Stimulated activated memory B cell treated with anti-CD40 and anti-IgM and Interleukin-4, amounts not matched to agents 10 μg/mL and 1 μg/mL and 100 μg/mL, for 72 hours (primary cell): ENCODE measurements at regions not wholly inside any gene's neighbourhood (a gene's known extent, or its start where the extent isn't known, plus 50 kb on each side); places are given as distances from the start of the nearest gene placed in this dataset.

Experiments
- ATAC-seq: fragments of 150-1000 bp; cut with Tn5 transposase; 2 replicates; pipeline ENCODE4 v1.10.0; 2021
- H3K27ac Mint-ChIP-seq: one replicate; pipeline ENCODE4 v1.8.0; 2022; ENCODE audit warnings: mild to moderate bottlenecking, mixed read lengths
- H3K27me3 Mint-ChIP-seq: one replicate; pipeline ENCODE4 v1.8.0; 2022; ENCODE audit warnings: mixed read lengths
- H3K36me3 Mint-ChIP-seq: one replicate; pipeline ENCODE4 v1.8.0; 2022; ENCODE audit warnings: mixed read lengths
- H3K4me1 Mint-ChIP-seq: one replicate; pipeline ENCODE4 v1.8.0; 2022; ENCODE audit warnings: mixed read lengths
- H3K4me3 Mint-ChIP-seq: one replicate; pipeline ENCODE4 v1.8.0; 2022; ENCODE audit warnings: mild to moderate bottlenecking, moderate library complexity, mixed read lengths
- H3K9me3 Mint-ChIP-seq: one replicate; pipeline ENCODE4 v1.8.0; 2022; ENCODE audit warnings: mixed read lengths

GRCh38 chr4:89617317-89617716, 219.6 kb downstream of the SNCA start:
- H3K27me3 Mint-ChIP-seq, result no peaks in the 10 kb centered on the region
- H3K4me3 Mint-ChIP-seq, result no peak overlapping the region
- peaks cover 4% of the 10 kb centered on the region for H3K9me3 Mint-ChIP-seq
- no peaks in the 10 kb centered on the region for H3K4me1 Mint-ChIP-seq
- no peaks in the 10 kb centered on the region for H3K36me3 Mint-ChIP-seq
- H3K27ac Mint-ChIP-seq, result no peak overlapping the region
- no peak for ATAC-seq

- Mint-ChIP-seq H3K27me3 (no peaks in the 10 kb centered on the region), H3K36me3 (no peaks in the 10 kb centered on the region), H3K9me3 (peaks cover 4% of the 10 kb centered on the region), H3K4me3 (no peak overlapping the region), H3K4me1 (no peaks in the 10 kb centered on the region), H3K27ac (no peak overlapping the region)
- no peak for ATAC-seq
These were observed 220.6 kb downstream of the SNCA start for GRCh38 chr4:89616382-89616781.

DNA sequence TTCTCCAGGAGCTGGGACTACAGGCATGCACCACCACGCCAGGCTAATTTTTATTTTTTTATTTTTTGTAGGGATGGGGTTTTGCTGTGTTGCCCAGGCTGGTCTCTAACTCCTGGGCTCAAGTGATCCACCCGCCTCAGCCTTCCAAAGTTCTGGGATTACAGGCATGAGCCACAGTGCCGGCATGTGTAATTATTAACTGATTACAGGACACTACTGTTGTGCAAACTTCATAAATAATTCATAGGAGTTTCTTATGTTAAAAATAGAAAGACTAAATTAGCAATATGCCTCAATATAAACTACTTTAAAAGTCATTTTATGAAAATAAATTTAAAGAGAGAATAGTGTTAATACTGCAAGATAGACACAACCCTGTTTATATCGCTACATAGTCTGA, 221.9 kb downstream of the SNCA start:
- Mint-ChIP-seq H3K36me3 (no peaks in the 10 kb centered on the region), H3K4me3 (no peak overlapping the region), H3K4me1 (no peaks in the 10 kb centered on the region), H3K9me3 (peaks cover 4% of the 10 kb centered on the region), H3K27ac (no peak overlapping the region), H3K27me3 (no peaks in the 10 kb centered on the region)
- ATAC-seq, result no peak

- no peak for ATAC-seq
- H3K4me3 Mint-ChIP-seq, result no peak overlapping the region
- peaks cover 4% of the 10 kb centered on the region for H3K9me3 Mint-ChIP-seq
- no peaks in the 10 kb centered on the region for H3K36me3 Mint-ChIP-seq
- no peak overlapping the region for H3K27ac Mint-ChIP-seq
- H3K27me3 Mint-ChIP-seq, result no peaks in the 10 kb centered on the region
- H3K4me1 Mint-ChIP-seq, result no peaks in the 10 kb centered on the region
These were observed 222.8 kb downstream of the SNCA start for GRCh38 chr4:89614155-89614554.

- Mint-ChIP-seq H3K36me3 (no peaks in the 10 kb centered on the region), H3K4me1 (no peaks in the 10 kb centered on the region), H3K4me3 (no peak overlapping the region), H3K27me3 (no peaks in the 10 kb centered on the region), H3K27ac (no peak overlapping the region), H3K9me3 (peaks cover 4% of the 10 kb centered on the region)
- ATAC-seq, result no peak
These were observed 226.7 kb downstream of the SNCA start for GRCh38 chr4:89610236-89610635.

DNA sequence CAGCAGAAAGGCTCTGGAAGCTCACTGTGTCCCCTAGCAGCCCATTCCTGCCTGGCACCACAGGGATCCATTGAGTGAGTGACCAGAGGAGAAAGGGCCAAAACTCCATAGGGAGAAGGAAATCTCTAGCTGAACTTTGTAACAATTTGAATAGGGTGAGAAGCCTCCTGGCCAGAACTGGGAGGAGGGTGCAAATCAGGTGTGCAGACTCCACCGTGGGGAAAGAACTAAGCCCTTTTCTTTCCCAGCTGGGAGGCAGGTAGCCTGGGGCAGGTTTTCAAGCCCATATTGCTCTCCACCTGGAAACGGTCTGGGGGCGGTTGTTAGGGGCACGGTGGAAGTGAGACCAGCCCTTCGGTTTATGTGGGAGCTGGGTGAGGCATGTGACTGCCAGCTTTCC, 227.2 kb downstream of the SNCA start:
- no peaks in the 10 kb centered on the region for H3K4me1 Mint-ChIP-seq
- H3K9me3 Mint-ChIP-seq, result peaks cover 4% of the 10 kb centered on the region
- H3K4me3 Mint-ChIP-seq, result no peak overlapping the region
- no peak for ATAC-seq
- no peak overlapping the region for H3K27ac Mint-ChIP-seq
- no peaks in the 10 kb centered on the region for H3K27me3 Mint-ChIP-seq
- H3K36me3 Mint-ChIP-seq, result no peaks in the 10 kb centered on the region

DNA sequence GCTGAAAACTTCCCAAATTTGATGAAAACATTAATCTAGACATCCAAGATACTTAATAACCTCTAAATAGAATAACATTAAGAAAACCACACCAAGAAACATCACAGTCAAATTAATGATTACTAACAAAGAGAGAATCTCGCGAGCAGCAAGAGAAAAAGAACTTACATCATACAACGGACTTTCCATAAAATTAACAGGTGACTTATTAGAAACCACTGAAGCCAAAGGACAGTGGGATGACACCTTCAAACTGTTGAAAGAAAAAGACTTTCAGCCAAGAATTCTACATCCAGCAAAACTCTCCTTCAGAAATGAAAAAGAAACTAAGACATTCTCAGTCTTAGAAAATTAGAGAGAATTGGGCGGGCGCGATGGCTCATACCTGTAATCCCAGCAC, 232.0 kb downstream of the SNCA start:
- H3K4me1 Mint-ChIP-seq, result no peaks in the 10 kb centered on the region
- H3K9me3 Mint-ChIP-seq, result no peaks in the 10 kb centered on the region
- H3K27me3 Mint-ChIP-seq, result no peaks in the 10 kb centered on the region
- H3K36me3 Mint-ChIP-seq, result no peaks in the 10 kb centered on the region
- no peak overlapping the region for H3K4me3 Mint-ChIP-seq
- no peak overlapping the region for H3K27ac Mint-ChIP-seq
- ATAC-seq, result no peak

DNA sequence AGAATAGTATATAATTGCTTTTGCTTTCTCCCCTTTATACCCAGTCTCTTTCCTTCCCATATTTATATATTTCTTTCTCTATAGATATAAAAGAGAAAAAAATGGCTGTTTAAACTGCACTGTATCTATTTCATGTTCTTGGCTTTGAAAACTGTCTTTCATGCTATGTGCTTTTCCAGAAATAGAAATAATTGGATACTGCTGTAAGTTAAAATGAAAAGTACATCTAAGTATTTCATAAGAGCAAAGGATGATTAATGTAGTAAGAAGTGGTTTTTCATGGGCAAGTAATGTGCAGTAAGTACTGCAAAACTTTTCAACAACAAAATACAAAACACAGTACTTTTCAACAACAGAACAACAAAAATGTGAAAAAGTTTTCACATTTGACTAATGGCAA, 237.9 kb downstream of the SNCA start:
- H3K27ac Mint-ChIP-seq, result no peak overlapping the region
- no peak for ATAC-seq
- H3K9me3 Mint-ChIP-seq, result no peaks in the 10 kb centered on the region
- no peaks in the 10 kb centered on the region for H3K36me3 Mint-ChIP-seq
- no peak overlapping the region for H3K4me3 Mint-ChIP-seq
- H3K4me1 Mint-ChIP-seq, result no peaks in the 10 kb centered on the region
- no peaks in the 10 kb centered on the region for H3K27me3 Mint-ChIP-seq

GRCh38 chr4:89598602-89599001, 238.4 kb downstream of the SNCA start:
- Mint-ChIP-seq H3K36me3 (no peaks in the 10 kb centered on the region), H3K4me1 (no peaks in the 10 kb centered on the region), H3K27ac (no peak overlapping the region), H3K9me3 (no peaks in the 10 kb centered on the region), H3K4me3 (no peak overlapping the region), H3K27me3 (no peaks in the 10 kb centered on the region)
- no peak for ATAC-seq

DNA sequence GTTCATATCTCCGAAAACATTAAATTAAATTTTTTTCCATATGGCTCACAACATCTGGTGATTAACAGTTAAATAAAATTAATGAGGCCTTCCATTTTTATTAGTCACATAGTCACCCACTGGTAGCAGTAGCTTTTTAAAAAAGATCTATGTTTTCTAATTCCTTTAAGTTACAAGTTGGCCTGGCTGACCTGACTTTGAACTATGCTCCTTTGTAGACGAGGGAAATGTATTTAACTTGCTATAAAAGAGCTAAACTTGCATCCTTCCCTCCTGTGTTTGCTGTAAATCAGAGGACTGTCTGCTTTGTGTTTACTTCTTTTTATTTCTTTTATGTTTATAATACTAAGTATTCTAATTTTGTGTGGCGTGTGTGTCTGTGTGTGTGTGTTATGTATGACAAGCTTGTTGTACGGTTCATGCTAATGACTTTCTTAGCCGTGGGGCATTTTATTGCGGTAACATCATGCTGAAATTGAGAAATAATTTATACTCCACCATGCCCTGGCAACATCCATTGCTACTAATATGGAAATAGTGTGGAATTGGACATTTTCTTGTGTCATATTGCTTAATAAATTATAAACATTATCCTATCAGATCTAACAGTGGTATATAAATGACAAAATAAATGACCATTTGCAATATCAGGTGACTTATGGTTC, 241.7 kb downstream of the SNCA start:
- Mint-ChIP-seq H3K4me1 (no peaks in the 10 kb centered on the region), H3K4me3 (no peak overlapping the region), H3K9me3 (peaks cover 3% of the 10 kb centered on the region), H3K36me3 (no peaks in the 10 kb centered on the region), H3K27me3 (no peaks in the 10 kb centered on the region), H3K27ac (no peak overlapping the region)
- ATAC-seq, result no peak

DNA sequence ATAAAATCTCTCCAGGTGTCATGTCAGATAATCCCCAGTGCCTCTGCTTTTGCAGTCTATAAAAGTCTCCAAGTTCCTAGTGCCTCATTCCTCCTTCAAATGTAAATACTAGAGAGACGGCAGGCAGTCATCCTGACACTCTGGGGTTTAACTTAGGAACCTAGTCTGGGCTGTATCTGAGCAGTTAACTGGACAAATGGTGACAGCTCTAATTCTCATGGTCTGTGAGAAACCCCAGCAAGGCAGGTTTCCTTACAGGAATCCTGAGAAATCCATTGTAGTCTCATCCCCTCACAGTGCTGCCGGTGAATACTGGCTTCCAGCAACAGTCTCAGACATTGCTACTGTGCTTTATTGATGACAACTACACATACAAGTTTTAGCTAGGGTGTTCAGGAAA, 246.8 kb downstream of the SNCA start:
- H3K4me1 Mint-ChIP-seq, result no peaks in the 10 kb centered on the region
- H3K27ac Mint-ChIP-seq, result no peak overlapping the region
- no peaks in the 10 kb centered on the region for H3K27me3 Mint-ChIP-seq
- peaks cover 3% of the 10 kb centered on the region for H3K9me3 Mint-ChIP-seq
- ATAC-seq, result no peak
- H3K4me3 Mint-ChIP-seq, result no peak overlapping the region
- H3K36me3 Mint-ChIP-seq, result no peaks in the 10 kb centered on the region

GRCh38 chr4:89588421-89588820, 248.5 kb downstream of the SNCA start:
- Mint-ChIP-seq H3K36me3 (no peaks in the 10 kb centered on the region), H3K27me3 (no peaks in the 10 kb centered on the region), H3K4me1 (no peaks in the 10 kb centered on the region), H3K4me3 (no peak overlapping the region), H3K27ac (no peak overlapping the region), H3K9me3 (peaks cover 3% of the 10 kb centered on the region)
- ATAC-seq, result no peak

DNA sequence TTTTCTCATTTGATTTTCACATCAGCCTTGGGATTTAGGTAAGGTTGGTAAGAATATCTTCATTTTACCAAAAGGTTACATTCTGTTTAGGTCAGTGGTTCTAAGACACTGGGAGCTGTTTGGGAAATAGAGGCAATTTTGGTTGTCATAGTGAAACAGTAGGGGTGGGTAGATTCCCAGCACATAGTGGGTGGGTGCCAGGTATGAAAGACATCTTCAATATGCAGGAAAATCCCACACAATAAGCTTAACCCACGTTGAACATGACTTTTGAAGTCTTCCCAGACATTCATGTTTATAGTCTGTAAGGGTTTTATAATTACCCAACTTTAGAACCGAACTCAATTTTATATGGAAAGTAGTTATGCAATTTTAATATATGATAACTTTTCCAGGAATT, 249.6 kb downstream of the SNCA start:
- H3K27ac Mint-ChIP-seq, result no peak overlapping the region
- peaks cover under 1% of the 10 kb centered on the region for H3K27me3 Mint-ChIP-seq
- no peaks in the 10 kb centered on the region for H3K4me1 Mint-ChIP-seq
- no peak for ATAC-seq
- no peaks in the 10 kb centered on the region for H3K36me3 Mint-ChIP-seq
- H3K4me3 Mint-ChIP-seq, result no peak overlapping the region
- H3K9me3 Mint-ChIP-seq, result peaks cover 3% of the 10 kb centered on the region

DNA sequence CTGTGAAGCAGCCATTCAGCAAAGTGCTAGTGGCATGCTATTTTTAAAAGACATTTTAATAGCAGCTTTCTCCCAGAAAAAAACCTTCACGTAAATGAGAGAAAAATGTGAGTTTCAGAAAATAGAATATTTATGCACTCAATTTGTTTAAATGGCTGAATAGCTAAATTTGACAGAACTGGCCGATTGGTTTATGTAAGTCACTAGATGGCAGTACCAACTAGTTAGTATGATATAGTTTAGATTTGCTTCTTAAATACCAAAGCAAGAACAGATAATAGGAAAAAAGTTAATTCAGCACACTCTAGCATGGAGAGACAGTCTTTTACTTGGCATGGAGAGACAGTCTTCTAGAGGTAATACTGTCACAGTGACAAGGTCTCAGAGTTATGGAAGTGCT, 250.1 kb downstream of the SNCA start:
- Mint-ChIP-seq H3K27me3 (peaks cover 6% of the 10 kb centered on the region), H3K9me3 (peaks cover 3% of the 10 kb centered on the region), H3K4me1 (no peaks in the 10 kb centered on the region), H3K4me3 (no peak overlapping the region), H3K27ac (no peak overlapping the region), H3K36me3 (no peaks in the 10 kb centered on the region)
- no peak for ATAC-seq

- no peak overlapping the region for H3K4me3 Mint-ChIP-seq
- ATAC-seq, result no peak
- no peak overlapping the region for H3K27ac Mint-ChIP-seq
- H3K27me3 Mint-ChIP-seq, result peaks cover 11% of the 10 kb centered on the region
- H3K4me1 Mint-ChIP-seq, result no peaks in the 10 kb centered on the region
- no peaks in the 10 kb centered on the region for H3K36me3 Mint-ChIP-seq
- no peaks in the 10 kb centered on the region for H3K9me3 Mint-ChIP-seq
These were observed 250.6 kb downstream of the SNCA start for GRCh38 chr4:89586318-89586717.

- no peak for ATAC-seq
- Mint-ChIP-seq H3K27me3 (peaks cover 16% of the 10 kb centered on the region), H3K27ac (no peak overlapping the region), H3K4me3 (no peak overlapping the region), H3K9me3 (no peaks in the 10 kb centered on the region), H3K4me1 (no peaks in the 10 kb centered on the region), H3K36me3 (no peaks in the 10 kb centered on the region)
These were observed 254.0 kb downstream of the SNCA start for GRCh38 chr4:89582756-89583505.
